ENCODE measurements at regions not wholly inside any gene's neighbourhood (a gene's known extent, or its start where the extent isn't known, plus 50 kb on each side); places are given as distances from the start of the nearest gene placed in this dataset.
"Not testable (repeated sequence)": the region's sequence is repeated elsewhere in the genome, so short reads cannot be mapped to it uniquely, and the experiment has no call there.

GRCh38 chr15:77905301-77905920, 172.1 kb downstream of the TBC1D2B start:
- peaks cover 0 to 2% (median 0%) of the 10 kb centered on the region in 3 donors for H3K4me1 Mint-ChIP-seq
- ChIA-PET POLR2A (no interaction called here), CTCF (interaction anchor here (0.6 kb wide), 1 partner anchor 955 kb away, joined by 3 read pairs; no protein-coding TSS in a partner anchor)
- no peak overlapping the region for H3K4me3 ChIP-seq (ENCODE audit: low read length)
- no peaks in the 10 kb centered on the region for H3K4me1 ChIP-seq (ENCODE audit: insufficient read depth, low read length)
- H3K27ac ChIP-seq (ENCODE audit: low read depth, low read length): no peak overlapping the region
- no peaks in the 10 kb centered on the region for H3K27me3 ChIP-seq (ENCODE audit: insufficient read depth, low read length, poor library complexity, severe bottlenecking)
- H3K9me3 ChIP-seq (ENCODE audit: low read length): no peaks in the 10 kb centered on the region
- no peaks in the 10 kb centered on the region for H3K36me3 ChIP-seq (ENCODE audit: insufficient read depth, low read length)
- H3K27me3 Mint-ChIP-seq: peaks cover 0 to 8% of the 10 kb centered on the region in 2 donors
- no peaks in the 10 kb centered on the region for H3K36me3 Mint-ChIP-seq
- no peaks in the 10 kb centered on the region for H3K9me3 Mint-ChIP-seq
- no peak overlapping the region for H3K4me3 Mint-ChIP-seq
- no peak overlapping the region for H3K27ac Mint-ChIP-seq
- no peak for DNase-seq

DNA sequence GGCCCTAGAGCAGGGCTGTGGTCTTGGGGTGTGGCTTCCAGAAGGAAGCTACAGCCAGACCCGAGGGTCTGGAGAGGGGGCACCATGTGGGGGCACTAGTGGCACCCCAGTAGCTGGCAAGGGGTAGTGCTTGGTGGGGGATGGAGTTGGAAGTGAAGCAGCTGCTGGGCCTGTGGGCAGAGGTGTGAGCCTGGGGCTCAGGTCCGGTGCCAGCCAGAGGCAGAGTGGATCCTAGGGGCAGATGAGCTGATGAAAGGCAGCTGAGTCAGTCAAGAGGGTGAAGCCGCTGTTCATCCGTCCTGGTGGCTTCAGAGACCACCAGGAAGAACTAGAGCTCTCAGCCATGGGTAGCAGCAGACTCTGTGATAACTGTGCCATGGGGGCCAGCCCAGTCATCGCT, 172.6 kb downstream of the TBC1D2B start:
- no peak overlapping the region for H3K4me3 Mint-ChIP-seq
- H3K27me3 Mint-ChIP-seq: peaks cover 0 to 6% of the 10 kb centered on the region in 2 donors
- ChIA-PET POLR2A (no interaction called here), CTCF (no interaction called here)
- no peaks in the 10 kb centered on the region for H3K36me3 Mint-ChIP-seq
- no peak overlapping the region for H3K4me3 ChIP-seq (ENCODE audit: low read length)
- no peaks in the 10 kb centered on the region for H3K27me3 ChIP-seq (ENCODE audit: insufficient read depth, low read length, poor library complexity, severe bottlenecking)
- H3K9me3 ChIP-seq (ENCODE audit: low read length): no peaks in the 10 kb centered on the region
- no peak overlapping the region for H3K27ac Mint-ChIP-seq
- DNase-seq: no peak
- H3K4me1 ChIP-seq (ENCODE audit: insufficient read depth, low read length): no peaks in the 10 kb centered on the region
- H3K27ac ChIP-seq (ENCODE audit: low read depth, low read length): no peak overlapping the region
- no peaks in the 10 kb centered on the region for H3K36me3 ChIP-seq (ENCODE audit: insufficient read depth, low read length)
- H3K4me1 Mint-ChIP-seq: no peaks in the 10 kb centered on the region
- H3K9me3 Mint-ChIP-seq: no peaks in the 10 kb centered on the region

DNA sequence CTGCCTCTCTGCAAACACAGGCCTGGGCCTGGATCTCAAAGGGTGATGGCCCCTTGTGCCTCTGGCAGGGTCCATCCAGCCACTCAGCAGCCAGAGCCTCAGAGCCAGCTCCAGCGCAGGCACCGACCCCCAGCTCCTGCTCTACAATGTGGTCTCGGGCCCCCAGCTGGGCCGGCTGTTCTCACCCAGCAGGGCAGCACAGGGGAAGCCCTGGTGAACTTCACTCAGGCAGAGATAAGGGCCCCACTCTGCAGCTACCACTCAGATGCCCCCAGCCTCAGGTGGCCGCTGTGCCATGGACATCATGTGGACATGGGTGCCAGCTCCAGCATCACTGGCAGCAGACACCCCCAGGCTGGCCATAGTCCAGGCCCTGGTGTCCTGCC, 173.1 kb downstream of the TBC1D2B start:
- no peaks in the 10 kb centered on the region for H3K27me3 ChIP-seq (ENCODE audit: insufficient read depth, low read length, poor library complexity, severe bottlenecking)
- H3K9me3 Mint-ChIP-seq: no peaks in the 10 kb centered on the region
- no peaks in the 10 kb centered on the region for H3K36me3 Mint-ChIP-seq
- H3K27ac ChIP-seq (ENCODE audit: low read depth, low read length): no peak overlapping the region
- H3K4me1 ChIP-seq (ENCODE audit: insufficient read depth, low read length): no peaks in the 10 kb centered on the region
- DNase-seq: no peak
- no peaks in the 10 kb centered on the region for H3K4me1 Mint-ChIP-seq
- H3K9me3 ChIP-seq (ENCODE audit: low read length): no peaks in the 10 kb centered on the region
- no peak overlapping the region for H3K27ac Mint-ChIP-seq
- ChIA-PET POLR2A (no interaction called here), CTCF (no interaction called here)
- H3K4me3 ChIP-seq (ENCODE audit: low read length): no peak overlapping the region
- no peaks in the 10 kb centered on the region for H3K36me3 ChIP-seq (ENCODE audit: insufficient read depth, low read length)
- peaks cover 0 to 6% of the 10 kb centered on the region in 2 donors for H3K27me3 Mint-ChIP-seq
- no peak overlapping the region for H3K4me3 Mint-ChIP-seq

GRCh38 chr15:77903761-77904435, 173.6 kb downstream of the TBC1D2B start:
- H3K9me3 Mint-ChIP-seq; H3K36me3 Mint-ChIP-seq; DNase-seq; H3K4me1 ChIP-seq (ENCODE audit: insufficient read depth, low read length); H3K27ac Mint-ChIP-seq; CTCF ChIA-PET; H3K4me3 ChIP-seq (ENCODE audit: low read length); H3K4me1 Mint-ChIP-seq; H3K4me3 Mint-ChIP-seq; POLR2A ChIA-PET; H3K9me3 ChIP-seq (ENCODE audit: low read length); H3K27me3 ChIP-seq (ENCODE audit: insufficient read depth, low read length, poor library complexity, severe bottlenecking); H3K36me3 ChIP-seq (ENCODE audit: insufficient read depth, low read length); H3K27me3 Mint-ChIP-seq; H3K27ac ChIP-seq (ENCODE audit: low read depth, low read length): not testable (repeated sequence)

GRCh38 chr15:77902921-77903760, 174.4 kb downstream of the TBC1D2B start:
- H3K27me3 ChIP-seq (ENCODE audit: insufficient read depth, low read length, poor library complexity, severe bottlenecking); H3K9me3 ChIP-seq (ENCODE audit: low read length); H3K4me1 Mint-ChIP-seq; H3K27ac Mint-ChIP-seq; H3K4me3 Mint-ChIP-seq; H3K4me3 ChIP-seq (ENCODE audit: low read length); H3K27me3 Mint-ChIP-seq; H3K4me1 ChIP-seq (ENCODE audit: insufficient read depth, low read length); H3K9me3 Mint-ChIP-seq; H3K27ac ChIP-seq (ENCODE audit: low read depth, low read length); H3K36me3 ChIP-seq (ENCODE audit: insufficient read depth, low read length); H3K36me3 Mint-ChIP-seq; CTCF ChIA-PET; POLR2A ChIA-PET; DNase-seq: not testable (repeated sequence)

GRCh38 chr15:77901921-77902750, 175.4 kb downstream of the TBC1D2B start:
- Histone ChIP-seq H3K27me3 (ENCODE audit: insufficient read depth, low read length, poor library complexity, severe bottlenecking) (no peaks in the 10 kb centered on the region), H3K4me3 (ENCODE audit: low read length) (no peak overlapping the region), H3K4me1 (ENCODE audit: insufficient read depth, low read length) (no peaks in the 10 kb centered on the region), H3K9me3 (ENCODE audit: low read length) (no peaks in the 10 kb centered on the region), H3K36me3 (ENCODE audit: insufficient read depth, low read length) (no peaks in the 10 kb centered on the region), H3K27ac (ENCODE audit: low read depth, low read length) (no peak overlapping the region)
- DNase-seq: no peak
- Mint-ChIP-seq H3K4me1 (no peaks in the 10 kb centered on the region), H3K4me3 (no peak overlapping the region), H3K9me3 (no peaks in the 10 kb centered on the region), H3K27ac (no peak overlapping the region), H3K27me3 (peaks cover 0 to 2% of the 10 kb centered on the region in 2 donors), H3K36me3 (no peaks in the 10 kb centered on the region)
- ChIA-PET POLR2A (no interaction called here), CTCF (interaction anchor here (1.4 kb wide), 1 partner anchor 8 kb away, joined by 4 read pairs; no protein-coding TSS in a partner anchor)

DNA sequence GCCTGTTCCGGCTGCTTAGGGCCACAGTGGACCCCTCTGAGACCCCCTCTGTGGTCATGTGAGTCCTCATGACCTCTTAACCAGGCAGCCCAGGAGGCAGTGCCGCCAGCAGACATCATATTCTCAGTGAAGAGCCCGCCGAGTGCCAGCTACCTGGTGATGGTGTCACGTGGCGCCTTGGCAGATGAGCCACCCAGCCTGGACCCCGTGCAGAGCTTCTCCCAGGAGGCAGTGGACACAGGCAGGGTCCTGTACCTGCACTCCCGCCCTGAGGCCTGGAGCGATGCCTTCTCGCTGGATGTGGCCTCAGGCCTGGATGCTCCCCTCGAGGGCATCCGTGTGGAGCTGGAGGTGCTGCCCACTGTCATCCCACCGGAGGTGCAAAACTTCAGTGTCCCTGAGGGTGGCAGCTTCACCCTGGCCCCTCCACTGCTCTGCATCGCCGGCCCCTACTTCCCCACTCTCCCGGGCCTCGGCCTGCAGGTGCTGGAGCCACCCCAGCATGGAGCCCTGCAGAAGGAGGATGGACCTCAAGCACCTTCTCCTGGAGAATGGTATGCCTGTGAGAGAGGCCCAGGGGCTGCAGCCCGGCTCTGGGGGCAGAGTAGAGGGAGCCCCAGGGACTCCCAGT, 176.1 kb downstream of the TBC1D2B start:
- no peak overlapping the region for H3K27ac ChIP-seq (ENCODE audit: low read depth, low read length)
- H3K4me3 ChIP-seq (ENCODE audit: low read length): no peak overlapping the region
- H3K27ac Mint-ChIP-seq: no peak overlapping the region
- H3K36me3 ChIP-seq (ENCODE audit: insufficient read depth, low read length): no peaks in the 10 kb centered on the region
- H3K9me3 Mint-ChIP-seq: no peaks in the 10 kb centered on the region
- H3K9me3 ChIP-seq (ENCODE audit: low read length): no peaks in the 10 kb centered on the region
- no peaks in the 10 kb centered on the region for H3K27me3 Mint-ChIP-seq
- no peak for DNase-seq
- no peaks in the 10 kb centered on the region for H3K4me1 Mint-ChIP-seq
- H3K4me1 ChIP-seq (ENCODE audit: insufficient read depth, low read length): no peaks in the 10 kb centered on the region
- H3K36me3 Mint-ChIP-seq: no peaks in the 10 kb centered on the region
- CTCF ChIA-PET: interaction anchor here (1.0 to 1.4 kb wide), 2 partner anchors 9 to 339 kb away, joined by 3 to 4 read pairs; no protein-coding TSS in a partner anchor
- H3K27me3 ChIP-seq (ENCODE audit: insufficient read depth, low read length, poor library complexity, severe bottlenecking): no peaks in the 10 kb centered on the region
- POLR2A ChIA-PET: no interaction called here
- no peak overlapping the region for H3K4me3 Mint-ChIP-seq

All from CD8-positive, alpha-beta memory T cell (primary cell).